H1 (cell line): ENCODE measurements at regions not wholly inside any gene's neighbourhood (a gene's known extent, or its start where the extent isn't known, plus 50 kb on each side); places are given as distances from the start of the nearest gene placed in this dataset.

Experiments used
- CTCF ChIA-PET: fragments of 300-600 bp; sonication (Branson Sonifier 250); formaldehyde crosslinking; loops from one replicate; lab custom pipeline; 2021; ENCODE audit not compliant: partially characterized antibody; lab: Charles Lee
- POLR2A ChIA-PET: fragments of 300-600 bp; sonication (Branson Sonifier 250); formaldehyde crosslinking; loops from one replicate; lab custom pipeline; 2021; ENCODE audit warnings: inconsistent platforms; ENCODE audit not compliant: partially characterized antibody; lab: Charles Lee
- DNase-seq, 2 experiments: peaks; one replicate each; pipeline versions ENCODE4 v3.0.0 to v3.0.0-alpha.2; 2010 to 2022; ENCODE audit warnings: low spot score in 2 of 2, low read depth in 1 of 2, mixed read lengths in 1 of 2
- FAIRE-seq: peaks from 2 replicates; lab custom pipeline; 2011; peaks lifted over from hg19 to GRCh38; lab: Jason Lieb, UNC
- H2AFZ ChIP-seq: 2 replicates; pipeline ENCODE4 v1.8.1; 2012; ENCODE audit warnings: low read length, inconsistent platforms
- H2AK5ac ChIP-seq: 2 replicates; pipeline ENCODE4 v1.6.1; 2013; ENCODE audit warnings: low read depth, low read length
- H2BK120ac ChIP-seq: replicated peaks from 2 replicates; pipeline ENCODE3; 2013; ENCODE audit warnings: low read depth, low read length, inconsistent platforms
- H2BK12ac ChIP-seq: 2 replicates; pipeline ENCODE4 v1.6.1; 2013; ENCODE audit warnings: low read depth, low read length
- H2BK15ac ChIP-seq: 2 replicates; pipeline ENCODE4 v1.6.1; 2013; ENCODE audit warnings: low read length
- H2BK20ac ChIP-seq: 2 replicates; pipeline ENCODE4 v1.6.1; 2013; ENCODE audit warnings: low read length
- H2BK5ac ChIP-seq: 2 replicates; pipeline ENCODE4 v1.6.1; 2013; ENCODE audit warnings: low read depth, low read length
- H3K14ac ChIP-seq: 2 replicates; pipeline ENCODE4 v1.6.1; 2013; ENCODE audit warnings: inconsistent platforms; ENCODE audit not compliant: insufficient read length
- H3K18ac ChIP-seq: 2 replicates; pipeline ENCODE4 v1.6.1; 2013; ENCODE audit warnings: low read length; ENCODE audit errors: extremely low read depth
- H3K23ac ChIP-seq: 2 replicates; pipeline ENCODE4 v1.6.1; 2013; ENCODE audit warnings: inconsistent platforms; ENCODE audit not compliant: insufficient read length
- H3K23me2 ChIP-seq: 2 replicates; pipeline ENCODE4 v1.6.1; 2013; ENCODE audit warnings: low read depth, low read length
- H3K27ac ChIP-seq: 2 replicates; pipeline ENCODE4 v1.6.1; 2011; ENCODE audit warnings: low read depth, low read length, inconsistent platforms
- H3K27me3 ChIP-seq, 4 experiments: replicated peaks in 1 of 4; 1 replicate in 1 of 4; 2 replicates in 3 of 4; pipeline versions ENCODE4 v1.6.1 to v1.8.1; 2011 to 2013; ENCODE audit warnings: low read length in 3 of 4, mild to moderate bottlenecking in 3 of 4, inconsistent platforms in 2 of 4, mixed read lengths in 2 of 4, moderate library complexity in 1 of 4; ENCODE audit not compliant: control insufficient read depth in 3 of 4, insufficient read depth in 3 of 4; ENCODE audit errors: extremely low read depth in 1 of 4
- H3K36me3 ChIP-seq, 4 experiments: 2 replicates each; pipeline versions ENCODE4 v1.6.1 to v1.8.1; 2011 to 2013; ENCODE audit warnings: mild to moderate bottlenecking in 4 of 4, low read length in 3 of 4, moderate library complexity in 2 of 4, control low read depth in 1 of 4, inconsistent platforms in 1 of 4; ENCODE audit not compliant: insufficient read depth in 4 of 4, control insufficient read depth in 2 of 4
- H3K4ac ChIP-seq: replicated peaks from 2 replicates; pipeline ENCODE3; 2013; ENCODE audit warnings: low read length, low read depth, mixed read lengths, inconsistent platforms; ENCODE audit not compliant: insufficient read length
- H3K4me1 ChIP-seq, 4 experiments: replicated peaks in 1 of 4; 1 replicate in 1 of 4; 2 replicates in 3 of 4; pipeline versions ENCODE4 v1.6.1 to v1.8.1; 2011 to 2013; ENCODE audit warnings: low read length in 3 of 4, inconsistent platforms in 2 of 4, mixed read lengths in 1 of 4; ENCODE audit not compliant: insufficient read depth in 4 of 4, control insufficient read depth in 3 of 4
- H3K4me2 ChIP-seq, 2 experiments: 2 replicates each; pipeline versions ENCODE4 v1.6.1 to v1.8.1; 2011 to 2013; ENCODE audit warnings: low read depth in 2 of 2, low read length in 2 of 2, control low read depth in 1 of 2, inconsistent platforms in 1 of 2, mild to moderate bottlenecking in 1 of 2; ENCODE audit not compliant: insufficient read depth in 1 of 2
- H3K4me3 ChIP-seq, 4 experiments: fragments of 200-600, 300-600 bp in 1 of 4; sonication (generic), shearing (Covaris generic), sonication (Bioruptor Twin) in 1 of 4; 2 replicates each; pipeline versions ENCODE4 v1.5.1 to v1.8.1; 2011 to 2016; ENCODE audit warnings: low read length in 4 of 4, low read depth in 3 of 4, control low read depth in 2 of 4, inconsistent platforms in 2 of 4, mild to moderate bottlenecking in 2 of 4, mixed read lengths in 1 of 4, moderate library complexity in 1 of 4; ENCODE audit not compliant: insufficient read depth in 2 of 4; ENCODE audit errors: extremely low read depth in 1 of 4
- H3K56ac ChIP-seq: replicated peaks from 2 replicates; pipeline ENCODE3; 2013; ENCODE audit warnings: low read depth, mild to moderate bottlenecking, mixed read lengths, low read length, inconsistent platforms; ENCODE audit not compliant: insufficient read length
- H3K79me1 ChIP-seq: 2 replicates; pipeline ENCODE4 v1.6.1; 2013; ENCODE audit warnings: low read depth, low read length, control low read depth
- H3K79me2 ChIP-seq, 2 experiments: 2 replicates each; pipeline versions ENCODE4 v1.6.1 to v1.8.1; 2012 to 2013; ENCODE audit warnings: low read length in 2 of 2, mild to moderate bottlenecking in 2 of 2, inconsistent platforms in 1 of 2; ENCODE audit not compliant: insufficient read depth in 2 of 2, control insufficient read depth in 1 of 2
- H3K9ac ChIP-seq, 4 experiments: replicated peaks in 1 of 4; 1 replicate in 1 of 4; 2 replicates in 3 of 4; pipeline versions ENCODE4 v1.6.1 to v1.8.1; 2011 to 2013; ENCODE audit warnings: low read depth in 3 of 4, low read length in 3 of 4, control low read depth in 2 of 4, mild to moderate bottlenecking in 2 of 4, moderate library complexity in 2 of 4, inconsistent platforms in 1 of 4; ENCODE audit errors: extremely low read depth in 1 of 4
- H3K9me3 ChIP-seq, 2 experiments: 2 replicates each; pipeline versions ENCODE4 v1.6.1 to v1.8.1; 2012 to 2013; ENCODE audit warnings: mild to moderate bottlenecking in 2 of 2, moderate library complexity in 2 of 2, control low read depth in 1 of 2, inconsistent platforms in 1 of 2, low read depth in 1 of 2, low read length in 1 of 2, mixed read lengths in 1 of 2; ENCODE audit not compliant: insufficient read depth in 2 of 2
- H4K20me1 ChIP-seq, 2 experiments: replicated peaks in 1 of 2; 2 replicates each; pipeline versions ENCODE3 to v1.8.1; 2011 to 2013; ENCODE audit warnings: inconsistent platforms in 2 of 2, low read length in 2 of 2, mild to moderate bottlenecking in 1 of 2; ENCODE audit not compliant: insufficient read depth in 2 of 2, control insufficient read depth in 1 of 2
- H4K5ac ChIP-seq: 2 replicates; pipeline ENCODE4 v1.6.1; 2013; ENCODE audit warnings: low read length, low read depth, mixed read lengths, inconsistent platforms; ENCODE audit not compliant: insufficient read length
- H4K8ac ChIP-seq: 2 replicates; pipeline ENCODE4 v1.8.0; 2013; ENCODE audit warnings: mild to moderate bottlenecking, moderate library complexity, low read length, inconsistent platforms; ENCODE audit not compliant: insufficient read depth; ENCODE audit errors: extremely low read depth
- H4K91ac ChIP-seq: replicated peaks from 2 replicates; pipeline ENCODE3; 2013; ENCODE audit warnings: low read length, mixed read lengths, inconsistent platforms; ENCODE audit not compliant: insufficient read length
- CBX8 ChIP-seq: fragments of 300-800, 300-1000 bp; sonication (generic); IDR thresholded peaks from 2 replicates; pipeline ENCODE4 v1.7.1; 2016; ENCODE audit warnings: low read depth, low read length, borderline replicate concordance
- CEBPB ChIP-seq: IDR thresholded peaks from 2 replicates; pipeline ENCODE4 v1.6.1; 2012; ENCODE audit warnings: low read depth, low read length
- GTF2F1 ChIP-seq: IDR thresholded peaks from 2 replicates; pipeline ENCODE4 v1.6.1; 2012; ENCODE audit warnings: low read depth, low read length, improper control_type of control experiment, borderline replicate concordance
- MAX ChIP-seq: IDR thresholded peaks from 2 replicates; pipeline ENCODE4 v1.6.1; 2012; ENCODE audit warnings: inconsistent platforms
- POLR2A ChIP-seq, 2 experiments: IDR thresholded peaks; 1 replicate in 1 of 2; 2 replicates in 1 of 2; pipeline ENCODE4 v1.6.1; 2011; ENCODE audit warnings: low read depth in 2 of 2, low read length in 2 of 2, mild to moderate bottlenecking in 2 of 2; ENCODE audit errors: control extremely low read depth in 1 of 2
- POLR2AphosphoS5 ChIP-seq: IDR thresholded peaks from 2 replicates; pipeline ENCODE4 v1.6.1; 2011; ENCODE audit warnings: low read depth, low read length
- SP1 ChIP-seq: IDR thresholded peaks from 2 replicates; pipeline ENCODE4 v1.6.1; 2011; ENCODE audit warnings: low read depth, low read length
- SP2 ChIP-seq: IDR thresholded peaks from 2 replicates; pipeline ENCODE4 v1.6.1; 2012; ENCODE audit warnings: mild to moderate bottlenecking, low read length, inconsistent platforms
- TAF1 ChIP-seq: IDR thresholded peaks from 2 replicates; pipeline ENCODE4 v1.6.1; 2011; ENCODE audit warnings: mild to moderate bottlenecking, low read depth, low read length
- TAF7 ChIP-seq: optimal IDR thresholded peaks from 2 replicates; pipeline ENCODE3; 2011; ENCODE audit warnings: low read depth, mild to moderate bottlenecking, inconsistent platforms, low read length, moderate library complexity, borderline replicate concordance
- TBP ChIP-seq: IDR thresholded peaks from 2 replicates; pipeline ENCODE4 v1.6.1; 2011; ENCODE audit warnings: low read depth, low read length, improper control_type of control experiment
- TCF12 ChIP-seq: IDR thresholded peaks from 2 replicates; pipeline ENCODE4 v1.6.1; 2011; ENCODE audit warnings: low read depth, mild to moderate bottlenecking, low read length
- ZNF274 ChIP-seq: IDR thresholded peaks from 2 replicates; pipeline ENCODE4 v1.7.0; 2012; ENCODE audit warnings: low read length, borderline replicate concordance; ENCODE audit errors: extremely low read depth
- WGBS, 2 experiments: shearing (Covaris generic) in 1 of 2; methylation state at CpG; one replicate each; pipeline versions ENCODE4 v1.1.6 to v1.1.7; 2013 to 2015; ENCODE audit warnings: low lambda C conversion rate in 2 of 2, mixed read lengths in 2 of 2, inconsistent platforms in 1 of 2, low coverage in 1 of 2, missing lambda C conversion rate in 1 of 2; ENCODE audit not compliant: insufficient replicate concordance in 2 of 2, insufficient coverage in 1 of 2, insufficient read length in 1 of 2; ENCODE audit errors: extremely low coverage in 1 of 2, missing lambda C conversion rate in 1 of 2; 5-methylcytosine and 5-hydroxymethylcytosine counted together

DNA sequence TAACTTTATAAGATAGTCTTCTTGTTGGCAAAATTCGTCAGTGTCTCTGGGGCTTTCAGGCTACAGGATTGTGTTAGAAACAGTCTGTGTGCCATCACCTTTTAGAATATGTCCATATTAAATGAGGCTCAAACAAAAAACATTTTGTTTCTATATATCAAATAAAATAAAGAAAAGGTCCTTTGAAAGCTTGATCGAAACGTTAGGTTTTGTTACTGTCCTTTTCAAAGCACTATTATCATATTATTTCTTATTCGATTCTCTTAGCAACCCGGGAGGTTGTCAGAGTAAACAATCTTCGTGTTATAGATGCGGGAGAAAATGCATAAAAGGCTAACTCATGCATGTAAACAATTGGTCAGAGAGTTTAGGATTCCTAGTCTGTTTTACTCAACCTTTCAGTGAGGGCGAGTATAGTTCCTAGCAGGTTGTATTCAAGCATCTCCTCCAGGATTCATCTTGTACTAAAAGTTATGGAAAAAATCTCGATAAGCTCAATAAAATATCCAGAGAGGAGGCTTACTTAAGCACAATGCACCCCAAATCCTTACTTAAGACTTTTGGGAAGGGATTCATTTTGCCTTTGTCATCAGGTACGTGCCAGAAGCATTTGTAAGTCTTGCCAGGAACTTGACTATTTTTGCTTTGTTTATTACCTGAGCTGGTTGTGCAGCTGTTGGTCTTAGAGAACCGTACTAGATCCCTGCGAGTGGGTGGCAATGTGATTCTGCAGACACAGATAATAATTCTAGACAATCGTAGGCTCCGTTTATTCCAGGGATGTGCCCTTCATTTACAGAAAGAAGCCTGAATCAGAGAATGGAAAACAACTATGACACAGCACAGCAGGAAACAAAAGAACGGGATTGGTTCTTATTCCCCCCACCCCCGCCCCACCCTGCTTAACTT is 159.6 kb upstream of the ZNF217 start:
- no peaks in the 10 kb centered on the region for H3K79me2 ChIP-seq
- WGBS, 2 experiments = 29% methylated on average over 16 of the region's 16 CpGs; no CpG with 5 or more reads in 1 of the 2 experiments
- no peaks in the 10 kb centered on the region for H3K9me3 ChIP-seq
- no peaks in the 10 kb centered on the region for H3K27me3 ChIP-seq
- H3K23ac ChIP-seq = no peak overlapping the region
- peak overlapping the region in 3 of 4 experiments; percentile 31 to 35 (median 34); a peak in 6 of 7 replicates for H3K9ac ChIP-seq
- no peak overlapping the region for H2AK5ac ChIP-seq
- no peaks in the 10 kb centered on the region for H3K79me1 ChIP-seq
- H2AFZ ChIP-seq = no peak overlapping the region
- no peak overlapping the region for H2BK15ac ChIP-seq
- H4K91ac ChIP-seq = no peak overlapping the region
- peaks cover 5 to 31% (median 21%) of the 10 kb centered on the region in 4 experiments; a peak in 6 of 7 replicates for H3K4me1 ChIP-seq
- H2BK5ac ChIP-seq = peak overlapping the region; percentile 30
- peak overlapping the region; percentile 34 for H2BK120ac ChIP-seq
- CTCF ChIA-PET = interaction anchor here (1.1 to 2.4 kb wide), 3 partner anchors 11 to 39 kb away, joined by 3 to 8 read pairs (median 4); no protein-coding TSS in a partner anchor
- H3K4me3 ChIP-seq = peak overlapping the region in 1 of 4 experiments; percentile 41; a peak in 2 of 8 replicates
- no peak overlapping the region for H3K4ac ChIP-seq
- FAIRE-seq (no peak), DNase-seq (no peak)
- 0 out of 2 replicates have a peak overlapping the region, but pooled peaks have one; percentile 76 for H2BK20ac ChIP-seq
- H4K8ac ChIP-seq = no peak overlapping the region
- POLR2A ChIA-PET = interaction anchor here (0.8 to 2.6 kb wide), 17 partner anchors 9 to 453 kb away, joined by 3 to 13 read pairs (median 4); no protein-coding TSS in a partner anchor
- H3K14ac ChIP-seq = no peak overlapping the region
- H3K36me3 ChIP-seq = no peaks in the 10 kb centered on the region
- peak overlapping the region; percentile 86; the same call in 1 of the 2 replicates for H2BK12ac ChIP-seq
- H3K27ac ChIP-seq = peak overlapping the region; percentile 62
- peaks cover 2% of the 10 kb centered on the region; the same call in 1 of the 2 replicates for H3K23me2 ChIP-seq
- peak overlapping the region; percentile 56 for H3K18ac ChIP-seq
- H3K56ac ChIP-seq = no peak overlapping the region
- peak overlapping the region; percentile 41 for H4K5ac ChIP-seq
- H4K20me1 ChIP-seq = no peaks in the 10 kb centered on the region
- peak overlapping the region; percentile 35 to 57; a peak in 3 of 4 replicates for H3K4me2 ChIP-seq
- TF ChIP-seq TCF12 (no peak), TBP (peak; percentile 95), TAF7 (peak; percentile 100), GTF2F1 (peak; percentile 96), TAF1 (no peak), SP2 (no peak), SP1 (peak; percentile 66; the same call in 1 of the 2 replicates), MAX (no peak), POLR2A (IDR thresholded peaks at IDR 0.05; ENCODE audit: control extremely low read depth in 1 of 2, low read depth in 2 of 2, low read length in 2 of 2) (peak; percentile 65 to 95), CBX8 (no peak), POLR2AphosphoS5 (peak; percentile 94), ZNF274 (no peak), CEBPB (no peak)
